ENCODE measurements at regions not wholly inside any gene's neighbourhood (a gene's known extent, or its start where the extent isn't known, plus 50 kb on each side); places are given as distances from the start of the nearest gene placed in this dataset.

GRCh38 chr11:97354576-97354975, 964.8 kb downstream of the JRKL start:
- no peak overlapping the region for H3K4me3 ChIP-seq (ENCODE audit: low read depth, low read length)
- no peak for TF ChIP-seq CTCF (IDR thresholded peaks at IDR 0.05; ENCODE audit: control insufficient read depth, extremely low read depth, insufficient read depth)
- DNase-seq (ENCODE audit: low read depth) = no peak

GRCh38 chr11:97355230-97355629, 965.4 kb downstream of the JRKL start:
- no peak for DNase-seq (ENCODE audit: low read depth)
- H3K4me3 ChIP-seq (ENCODE audit: low read depth, low read length) = no peak overlapping the region
- TF ChIP-seq CTCF (IDR thresholded peaks at IDR 0.05; ENCODE audit: control insufficient read depth, extremely low read depth, insufficient read depth) = no peak

- H3K4me3 ChIP-seq (ENCODE audit: low read depth, low read length) = no peak overlapping the region
- TF ChIP-seq CTCF (IDR thresholded peaks at IDR 0.05; ENCODE audit: control insufficient read depth, extremely low read depth, insufficient read depth) = no peak
- no peak for DNase-seq (ENCODE audit: low read depth)
These were observed 966.3 kb downstream of the JRKL start for GRCh38 chr11:97356144-97356543.

GRCh38 chr11:97359016-97359415, 969.2 kb downstream of the JRKL start:
- DNase-seq (ENCODE audit: low read depth) = no peak
- H3K4me3 ChIP-seq (ENCODE audit: low read depth, low read length) = no peak overlapping the region
- no peak for TF ChIP-seq CTCF (IDR thresholded peaks at IDR 0.05; ENCODE audit: control insufficient read depth, extremely low read depth, insufficient read depth)

- H3K4me3 ChIP-seq (ENCODE audit: low read depth, low read length) = no peak overlapping the region
- no peak for DNase-seq (ENCODE audit: low read depth)
- TF ChIP-seq CTCF (IDR thresholded peaks at IDR 0.05; ENCODE audit: control insufficient read depth, extremely low read depth, insufficient read depth) = no peak
These were observed 972.1 kb downstream of the JRKL start for GRCh38 chr11:97361812-97362378.

- no peak overlapping the region for H3K4me3 ChIP-seq (ENCODE audit: low read depth, low read length)
- no peak for DNase-seq (ENCODE audit: low read depth)
- no peak for TF ChIP-seq CTCF (IDR thresholded peaks at IDR 0.05; ENCODE audit: control insufficient read depth, extremely low read depth, insufficient read depth)
These were observed 973.5 kb downstream of the JRKL start for GRCh38 chr11:97363331-97363730.

- no peak for DNase-seq (ENCODE audit: low read depth)
- no peak overlapping the region for H3K4me3 ChIP-seq (ENCODE audit: low read depth, low read length)
These were observed 974.2 kb downstream of the JRKL start for GRCh38 chr11:97364047-97364446.

More at GRCh38 chr11:97364047-97364446, 974.2 kb downstream of the JRKL start:
- no peak for TF ChIP-seq CTCF (IDR thresholded peaks at IDR 0.05; ENCODE audit: control insufficient read depth, extremely low read depth, insufficient read depth)
